Parathyroid adenoma (tissue), 2 donors: ENCODE measurements at regions not wholly inside any gene's neighbourhood (a gene's known extent, or its start where the extent isn't known, plus 50 kb on each side); places are given as distances from the start of the nearest gene placed in this dataset.

ENCODE experiments used
- H2AFZ ChIP-seq: fragments of 300-600 bp; sonication (generic); one replicate; pipeline ENCODE4 v1.7.0; 2017; ENCODE audit warnings: antibody characterized with exemption, mild to moderate bottlenecking
- H3K27ac ChIP-seq: fragments of 300-600 bp; sonication (generic); one replicate; pipeline ENCODE4 v1.7.0; 2017
- H3K27me3 ChIP-seq: fragments of 300-600 bp; sonication (generic); one replicate; pipeline ENCODE4 v1.7.0; 2017; ENCODE audit warnings: low read length; ENCODE audit not compliant: control insufficient read depth, insufficient read depth
- H3K36me3 ChIP-seq: fragments of 300-600 bp; sonication (generic); one replicate; pipeline ENCODE4 v1.7.0; 2017; ENCODE audit warnings: low read length; ENCODE audit not compliant: control insufficient read depth, insufficient read depth
- H3K4me1 ChIP-seq: fragments of 300-600 bp; sonication (generic); one replicate; pipeline ENCODE4 v1.7.0; 2017; ENCODE audit warnings: control low read depth
- H3K4me2 ChIP-seq: fragments of 300-600 bp; sonication (generic); one replicate; pipeline ENCODE4 v1.7.0; 2017; ENCODE audit warnings: low read length
- H3K4me3 ChIP-seq: fragments of 300-600 bp; sonication (generic); one replicate; pipeline ENCODE4 v1.7.0; 2017; ENCODE audit warnings: low read depth, low read length
- H3K79me2 ChIP-seq: fragments of 300-600 bp; sonication (generic); one replicate; pipeline ENCODE4 v1.7.0; 2017; ENCODE audit warnings: control low read depth
- H3K9ac ChIP-seq: fragments of 300-600 bp; sonication (generic); one replicate; pipeline ENCODE4 v1.7.0; 2017; ENCODE audit warnings: mild to moderate bottlenecking
- H3K9me3 ChIP-seq: fragments of 300-600 bp; sonication (generic); one replicate; pipeline ENCODE4 v1.7.0; 2017; ENCODE audit warnings: low read length; ENCODE audit not compliant: control insufficient read depth
- TF ChIP-seq, protein P1 (sequence below): fragments of 300-600 bp; sonication (generic); IDR thresholded peaks from one replicate; pipeline ENCODE4 v1.7.0; 2017; ENCODE audit warnings: antibody characterized with exemption, mild to moderate bottlenecking
- donor health status: primary hyperparathyroidism.

DNA sequence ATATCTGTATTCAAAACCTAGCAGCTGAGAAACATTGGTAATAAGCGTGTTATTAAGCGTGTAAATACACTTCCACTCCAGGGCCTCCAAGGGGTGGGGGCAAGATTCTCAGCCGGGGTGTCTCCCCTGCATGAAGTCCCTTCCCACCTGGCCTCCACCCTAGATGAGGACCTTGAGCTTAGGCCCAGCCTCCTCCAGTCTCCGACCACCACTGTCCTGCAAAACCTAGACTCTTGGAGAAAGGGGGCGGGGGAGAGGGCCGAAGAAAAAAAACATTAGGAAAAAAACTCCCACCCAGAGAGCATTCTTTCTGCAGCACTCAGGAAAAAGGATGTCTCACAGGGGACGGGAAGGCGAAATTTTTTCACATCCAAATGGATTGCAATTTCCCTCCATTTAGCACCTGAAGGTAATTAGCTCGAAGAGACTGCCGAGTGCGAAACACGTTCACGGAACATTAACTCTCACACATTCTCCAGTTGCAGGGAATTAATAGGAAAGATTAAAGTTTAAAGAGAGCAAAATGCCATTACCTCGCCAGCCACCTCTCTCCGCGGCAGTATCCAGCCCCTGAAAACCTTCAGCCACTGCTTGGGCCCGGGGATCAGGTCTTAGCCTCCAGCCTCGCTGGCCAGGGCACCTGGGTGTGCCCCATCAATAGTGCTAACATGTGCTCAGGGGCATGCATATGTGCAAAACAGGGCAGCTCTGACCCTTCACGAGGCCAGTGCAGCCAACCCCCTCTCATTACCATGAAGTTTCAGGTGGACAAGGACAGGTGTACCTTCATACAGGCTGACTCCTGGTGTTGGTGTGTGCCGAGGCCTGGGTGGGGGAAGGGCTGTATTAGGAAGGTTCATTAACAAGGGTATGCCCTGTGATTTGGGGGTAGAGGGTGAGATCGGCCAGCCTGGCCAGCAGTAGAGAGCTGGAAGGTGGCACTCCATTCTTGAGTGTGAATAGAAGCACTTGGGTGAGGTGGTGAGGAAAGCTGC lies 77.2 kb downstream of the HIF1AN start:
- Histone ChIP-seq H3K9me3 (no peaks in the 10 kb centered on the region), H3K4me3 (no peak overlapping the region), H2AFZ (no peak overlapping the region), H3K27me3 (no peaks in the 10 kb centered on the region), H3K79me2 (no peaks in the 10 kb centered on the region), H3K36me3 (no peaks in the 10 kb centered on the region), H3K4me1 (no peaks in the 10 kb centered on the region), H3K4me2 (no peak overlapping the region), H3K27ac (no peak overlapping the region), H3K9ac (no peak overlapping the region)
- TF ChIP-seq, protein P1, sequence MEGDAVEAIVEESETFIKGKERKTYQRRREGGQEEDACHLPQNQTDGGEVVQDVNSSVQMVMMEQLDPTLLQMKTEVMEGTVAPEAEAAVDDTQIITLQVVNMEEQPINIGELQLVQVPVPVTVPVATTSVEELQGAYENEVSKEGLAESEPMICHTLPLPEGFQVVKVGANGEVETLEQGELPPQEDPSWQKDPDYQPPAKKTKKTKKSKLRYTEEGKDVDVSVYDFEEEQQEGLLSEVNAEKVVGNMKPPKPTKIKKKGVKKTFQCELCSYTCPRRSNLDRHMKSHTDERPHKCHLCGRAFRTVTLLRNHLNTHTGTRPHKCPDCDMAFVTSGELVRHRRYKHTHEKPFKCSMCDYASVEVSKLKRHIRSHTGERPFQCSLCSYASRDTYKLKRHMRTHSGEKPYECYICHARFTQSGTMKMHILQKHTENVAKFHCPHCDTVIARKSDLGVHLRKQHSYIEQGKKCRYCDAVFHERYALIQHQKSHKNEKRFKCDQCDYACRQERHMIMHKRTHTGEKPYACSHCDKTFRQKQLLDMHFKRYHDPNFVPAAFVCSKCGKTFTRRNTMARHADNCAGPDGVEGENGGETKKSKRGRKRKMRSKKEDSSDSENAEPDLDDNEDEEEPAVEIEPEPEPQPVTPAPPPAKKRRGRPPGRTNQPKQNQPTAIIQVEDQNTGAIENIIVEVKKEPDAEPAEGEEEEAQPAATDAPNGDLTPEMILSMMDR: no peak

GRCh38 chr10:100613846-100614245 lies 78.1 kb downstream of the HIF1AN start:
- no peak overlapping the region for H3K27ac ChIP-seq
- no peaks in the 10 kb centered on the region for H3K36me3 ChIP-seq
- H2AFZ ChIP-seq: no peak overlapping the region
- H3K4me3 ChIP-seq: no peak overlapping the region
- no peaks in the 10 kb centered on the region for H3K4me1 ChIP-seq
- H3K27me3 ChIP-seq: no peaks in the 10 kb centered on the region
- TF ChIP-seq, protein P1: no peak
- no peaks in the 10 kb centered on the region for H3K79me2 ChIP-seq
- no peak overlapping the region for H3K9ac ChIP-seq
- no peak overlapping the region for H3K4me2 ChIP-seq
- H3K9me3 ChIP-seq: no peaks in the 10 kb centered on the region

- Histone ChIP-seq H3K4me1 (no peaks in the 10 kb centered on the region), H3K9me3 (no peaks in the 10 kb centered on the region), H3K9ac (no peak overlapping the region), H2AFZ (no peak overlapping the region), H3K27me3 (no peaks in the 10 kb centered on the region), H3K27ac (no peak overlapping the region), H3K4me3 (no peak overlapping the region), H3K36me3 (no peaks in the 10 kb centered on the region), H3K79me2 (no peaks in the 10 kb centered on the region), H3K4me2 (no peak overlapping the region)
- TF ChIP-seq, protein P1: no peak
Measured at GRCh38 chr10:100614429-100615095, 78.8 kb downstream of the HIF1AN start.

DNA sequence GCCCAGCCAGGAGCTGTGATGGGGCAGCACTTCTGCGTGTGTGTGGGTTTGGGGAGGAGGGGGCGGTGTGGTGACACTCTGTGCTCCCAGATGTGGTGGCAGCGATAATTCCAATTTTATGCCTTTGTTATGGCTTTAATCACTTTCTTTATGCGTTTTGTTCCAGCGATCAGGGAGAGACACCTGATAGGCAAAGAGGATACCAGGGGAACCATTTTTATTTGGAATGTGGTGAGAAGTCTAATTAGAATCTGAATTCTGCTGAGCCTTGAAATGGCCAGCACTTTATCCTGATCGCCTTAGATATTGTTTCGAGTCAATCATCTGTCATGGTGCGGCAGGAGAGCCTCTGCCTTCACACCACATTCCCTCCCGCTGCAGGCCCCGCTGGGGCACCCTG lies 79.5 kb downstream of the HIF1AN start:
- Histone ChIP-seq H3K79me2 (no peaks in the 10 kb centered on the region), H3K36me3 (no peaks in the 10 kb centered on the region), H2AFZ (no peak overlapping the region), H3K4me2 (no peak overlapping the region), H3K4me1 (no peaks in the 10 kb centered on the region), H3K9ac (no peak overlapping the region), H3K4me3 (no peak overlapping the region), H3K27ac (no peak overlapping the region), H3K9me3 (no peaks in the 10 kb centered on the region), H3K27me3 (no peaks in the 10 kb centered on the region)
- TF ChIP-seq, protein P1: no peak
